ENCODE measurements at regions not wholly inside any gene's neighbourhood (a gene's known extent, or its start where the extent isn't known, plus 50 kb on each side); places are given as distances from the start of the nearest gene placed in this dataset.

DNA sequence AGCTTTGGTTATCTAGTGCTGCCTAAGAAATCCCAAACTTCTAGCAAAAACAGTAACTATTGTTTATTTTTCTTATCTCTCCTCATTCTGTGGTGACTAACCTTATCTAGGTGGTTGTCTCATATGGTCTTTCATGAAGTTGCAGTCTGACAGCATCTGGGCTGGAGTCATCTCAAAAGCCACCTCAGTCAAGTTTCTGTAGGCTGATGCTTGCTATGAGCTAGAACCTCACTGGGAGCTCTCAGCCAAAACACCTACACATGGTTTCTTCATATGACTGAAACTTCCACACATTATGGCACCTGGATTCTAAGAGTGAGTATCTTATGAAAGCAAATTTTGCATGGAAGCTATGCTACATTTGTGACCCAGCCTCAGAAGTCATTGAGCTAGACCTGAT, 596.4 kb upstream of the VRK2 start:
- intact Hi-C loops (cut with micrococcal nuclease; ENCODE audit: unreplicated experiment) (no loop called here), in situ Hi-C loops (cut with HindIII; ENCODE audit: low pct_unique_long_range_greater_than_20kb, low sequenced_read_pairs) (no loop called here)
- H3K9me3 ChIP-seq (ENCODE audit: control insufficient read depth, insufficient read depth, low read depth, low read length): no peaks in the 10 kb centered on the region
- H3K27ac ChIP-seq (ENCODE audit: low read length): no peak overlapping the region
- no peaks in the 10 kb centered on the region for H3K36me3 ChIP-seq (ENCODE audit: control insufficient read depth, insufficient read depth, low read length)
- H3K4me3 ChIP-seq (ENCODE audit: low read depth in 2 of 2, low read length in 2 of 2): no peak overlapping the region
- no peaks in the 10 kb centered on the region for H3K27me3 ChIP-seq (ENCODE audit: control insufficient read depth, insufficient read depth, low read length)
- TF ChIP-seq, protein P1, sequence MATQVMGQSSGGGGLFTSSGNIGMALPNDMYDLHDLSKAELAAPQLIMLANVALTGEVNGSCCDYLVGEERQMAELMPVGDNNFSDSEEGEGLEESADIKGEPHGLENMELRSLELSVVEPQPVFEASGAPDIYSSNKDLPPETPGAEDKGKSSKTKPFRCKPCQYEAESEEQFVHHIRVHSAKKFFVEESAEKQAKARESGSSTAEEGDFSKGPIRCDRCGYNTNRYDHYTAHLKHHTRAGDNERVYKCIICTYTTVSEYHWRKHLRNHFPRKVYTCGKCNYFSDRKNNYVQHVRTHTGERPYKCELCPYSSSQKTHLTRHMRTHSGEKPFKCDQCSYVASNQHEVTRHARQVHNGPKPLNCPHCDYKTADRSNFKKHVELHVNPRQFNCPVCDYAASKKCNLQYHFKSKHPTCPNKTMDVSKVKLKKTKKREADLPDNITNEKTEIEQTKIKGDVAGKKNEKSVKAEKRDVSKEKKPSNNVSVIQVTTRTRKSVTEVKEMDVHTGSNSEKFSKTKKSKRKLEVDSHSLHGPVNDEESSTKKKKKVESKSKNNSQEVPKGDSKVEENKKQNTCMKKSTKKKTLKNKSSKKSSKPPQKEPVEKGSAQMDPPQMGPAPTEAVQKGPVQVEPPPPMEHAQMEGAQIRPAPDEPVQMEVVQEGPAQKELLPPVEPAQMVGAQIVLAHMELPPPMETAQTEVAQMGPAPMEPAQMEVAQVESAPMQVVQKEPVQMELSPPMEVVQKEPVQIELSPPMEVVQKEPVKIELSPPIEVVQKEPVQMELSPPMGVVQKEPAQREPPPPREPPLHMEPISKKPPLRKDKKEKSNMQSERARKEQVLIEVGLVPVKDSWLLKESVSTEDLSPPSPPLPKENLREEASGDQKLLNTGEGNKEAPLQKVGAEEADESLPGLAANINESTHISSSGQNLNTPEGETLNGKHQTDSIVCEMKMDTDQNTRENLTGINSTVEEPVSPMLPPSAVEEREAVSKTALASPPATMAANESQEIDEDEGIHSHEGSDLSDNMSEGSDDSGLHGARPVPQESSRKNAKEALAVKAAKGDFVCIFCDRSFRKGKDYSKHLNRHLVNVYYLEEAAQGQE (IDR thresholded peaks at IDR 0.05; ENCODE audit: insufficient read depth in 1 of 2, low read depth in 2 of 2, low read length in 1 of 2): no peak
- no peak for TF ChIP-seq TCF7L2 (IDR thresholded peaks at IDR 0.05; ENCODE audit: low read depth, low read length)
- TF ChIP-seq SIN3A (IDR thresholded peaks at IDR 0.05; ENCODE audit: borderline replicate concordance, insufficient read depth, low read depth, low read length): no peak
- TF ChIP-seq, protein P2, sequence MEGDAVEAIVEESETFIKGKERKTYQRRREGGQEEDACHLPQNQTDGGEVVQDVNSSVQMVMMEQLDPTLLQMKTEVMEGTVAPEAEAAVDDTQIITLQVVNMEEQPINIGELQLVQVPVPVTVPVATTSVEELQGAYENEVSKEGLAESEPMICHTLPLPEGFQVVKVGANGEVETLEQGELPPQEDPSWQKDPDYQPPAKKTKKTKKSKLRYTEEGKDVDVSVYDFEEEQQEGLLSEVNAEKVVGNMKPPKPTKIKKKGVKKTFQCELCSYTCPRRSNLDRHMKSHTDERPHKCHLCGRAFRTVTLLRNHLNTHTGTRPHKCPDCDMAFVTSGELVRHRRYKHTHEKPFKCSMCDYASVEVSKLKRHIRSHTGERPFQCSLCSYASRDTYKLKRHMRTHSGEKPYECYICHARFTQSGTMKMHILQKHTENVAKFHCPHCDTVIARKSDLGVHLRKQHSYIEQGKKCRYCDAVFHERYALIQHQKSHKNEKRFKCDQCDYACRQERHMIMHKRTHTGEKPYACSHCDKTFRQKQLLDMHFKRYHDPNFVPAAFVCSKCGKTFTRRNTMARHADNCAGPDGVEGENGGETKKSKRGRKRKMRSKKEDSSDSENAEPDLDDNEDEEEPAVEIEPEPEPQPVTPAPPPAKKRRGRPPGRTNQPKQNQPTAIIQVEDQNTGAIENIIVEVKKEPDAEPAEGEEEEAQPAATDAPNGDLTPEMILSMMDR (IDR thresholded peaks at IDR 0.05): no peak
- no peak for TF ChIP-seq POLR2AphosphoS5 (IDR thresholded peaks at IDR 0.05; ENCODE audit: low read depth, low read length)
- BruUV-seq (replicated peaks): no TSS peak
- DNase-seq (ENCODE audit: low read depth, low spot score): no peak
- CTCF ChIA-PET: no interaction called here
- no peaks in the 10 kb centered on the region for H3K4me1 ChIP-seq (ENCODE audit: control insufficient read depth, insufficient read depth, low read length)
- ATAC-seq: no peak
- POLR2A ChIA-PET: no interaction called here

DNA sequence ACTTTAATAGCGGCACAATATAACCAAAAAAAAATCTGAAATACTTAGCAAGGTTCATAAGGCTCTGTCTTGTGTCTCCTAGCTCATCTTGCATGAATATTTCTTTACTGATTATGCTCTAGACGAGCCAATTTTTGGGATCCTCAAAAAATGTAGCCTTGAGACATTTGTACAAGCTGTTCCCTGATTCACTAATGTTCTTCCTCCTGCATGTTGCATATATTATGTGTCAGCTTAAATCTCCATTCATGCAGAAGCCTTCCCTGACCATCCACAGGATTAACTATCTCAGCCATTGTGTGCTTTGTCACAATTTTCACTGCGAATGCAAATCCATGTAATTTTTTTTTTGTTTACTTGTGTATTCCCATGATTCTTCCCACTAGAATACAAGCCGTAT, 594.0 kb upstream of the VRK2 start:
- Histone ChIP-seq H3K36me3 (ENCODE audit: control insufficient read depth, insufficient read depth, low read length) (no peaks in the 10 kb centered on the region), H3K27ac (ENCODE audit: low read length) (no peak overlapping the region), H3K9me3 (ENCODE audit: control insufficient read depth, insufficient read depth, low read depth, low read length) (no peaks in the 10 kb centered on the region), H3K4me1 (ENCODE audit: control insufficient read depth, insufficient read depth, low read length) (no peaks in the 10 kb centered on the region), H3K4me3 (ENCODE audit: low read depth in 2 of 2, low read length in 2 of 2) (no peak overlapping the region), H3K27me3 (ENCODE audit: control insufficient read depth, insufficient read depth, low read length) (no peaks in the 10 kb centered on the region)
- intact Hi-C loops (cut with micrococcal nuclease; ENCODE audit: unreplicated experiment): no loop called here
- ChIA-PET CTCF (no interaction called here), POLR2A (no interaction called here)
- TF ChIP-seq, protein P1 (IDR thresholded peaks at IDR 0.05; ENCODE audit: insufficient read depth in 1 of 2, low read depth in 2 of 2, low read length in 1 of 2): no peak
- TF ChIP-seq, protein P2 (IDR thresholded peaks at IDR 0.05): no peak
- TF ChIP-seq POLR2AphosphoS5 (IDR thresholded peaks at IDR 0.05; ENCODE audit: low read depth, low read length) (no peak), SIN3A (IDR thresholded peaks at IDR 0.05; ENCODE audit: borderline replicate concordance, insufficient read depth, low read depth, low read length) (no peak), TCF7L2 (IDR thresholded peaks at IDR 0.05; ENCODE audit: low read depth, low read length) (no peak)
- no peak for DNase-seq (ENCODE audit: low read depth, low spot score)
- BruUV-seq (replicated peaks): no TSS peak
- ATAC-seq: no peak
- in situ Hi-C loops (cut with HindIII; ENCODE audit: low pct_unique_long_range_greater_than_20kb, low sequenced_read_pairs): no loop called here

Measured in Panc1 (cell line).